HepG2 (cell line): ENCODE measurements at regions not wholly inside any gene's neighbourhood (a gene's known extent, or its start where the extent isn't known, plus 50 kb on each side); places are given as distances from the start of the nearest gene placed in this dataset.

ENCODE experiments used
- ATAC-seq: fragments of 200-7000 bp; cut with Tn5 transposase; 3 replicates; pipeline ENCODE4 v1.9.1; 2020; ENCODE audit warnings: mild to moderate bottlenecking, moderate library complexity
- BruUV-seq: library from RNA; stranded (reverse); fragments of 400-500 nt; replicated peaks from 2 replicates; lab custom pipeline; 2021; lab: Mats Ljungman, UMichigan
- CTCF ChIA-PET: fragments of 300-600 bp; formaldehyde crosslinking; extraction: SDS; loops from one replicate; lab custom pipeline; 2021; ENCODE audit warnings: low total read pairs, inconsistent platforms, low intra/inter-chr PET ratio; lab: Yijun Ruan, JAX
- POLR2A ChIA-PET: fragments of 350-600 bp; sonication (Branson Sonifier 250); formaldehyde crosslinking; loops from one replicate; lab custom pipeline; 2020; ENCODE audit warnings: antibody characterized with exemption, inconsistent platforms; lab: Yijun Ruan, JAX
- DNase-seq: peaks from one replicate; pipeline ENCODE4 v3.0.0-alpha.2; 2015; ENCODE audit warnings: low spot score
- FAIRE-seq: peaks from 3 replicates; lab custom pipeline; 2011; peaks lifted over from hg19 to GRCh38; lab: Jason Lieb, UNC
- H2AFZ ChIP-seq: one replicate; pipeline ENCODE4 v1.6.1; 2011; ENCODE audit warnings: low read length, inconsistent platforms
- H3K27ac ChIP-seq: fragments of 300-600 bp; 3 replicates; pipeline ENCODE4 v1.8.0; 2011; ENCODE audit warnings: mixed run types, mild to moderate bottlenecking, mixed read lengths, low read length, inconsistent platforms; ENCODE audit not compliant: insufficient read depth; ENCODE audit errors: extremely low read length
- H3K27me3 ChIP-seq, 2 experiments: fragments of 200-600 bp in 1 of 2; 2 replicates in 1 of 2; 3 replicates in 1 of 2; pipeline versions ENCODE4 v1.6.0 to v1.8.0; 2011; ENCODE audit warnings: low read length in 2 of 2, mild to moderate bottlenecking in 2 of 2, moderate library complexity in 2 of 2, inconsistent platforms in 1 of 2; ENCODE audit not compliant: insufficient read depth in 2 of 2, control insufficient read depth in 1 of 2
- H3K36me3 ChIP-seq, 2 experiments: fragments of 200-600 bp in 1 of 2; replicated peaks in 1 of 2; 2 replicates in 1 of 2; 3 replicates in 1 of 2; pipeline versions ENCODE4 v1.5.1 to v1.8.0; 2011; ENCODE audit warnings: low read length in 2 of 2, inconsistent platforms in 1 of 2; ENCODE audit not compliant: insufficient read depth in 2 of 2, control insufficient read depth in 1 of 2
- H3K4me1 ChIP-seq: 2 replicates; pipeline ENCODE4 v1.5.1; 2012; ENCODE audit warnings: low read length, inconsistent platforms; ENCODE audit not compliant: insufficient read depth
- H3K4me2 ChIP-seq: 2 replicates; pipeline ENCODE4 v1.6.0; 2011; ENCODE audit warnings: low read depth, low read length, inconsistent platforms
- H3K4me3 ChIP-seq, 3 experiments: fragments of 200-600 bp in 1 of 3; sonication (generic), shearing (Covaris generic) in 1 of 3; replicated peaks in 1 of 3; 2 replicates each; pipeline ENCODE4 v1.5.1; 2011 to 2016; ENCODE audit warnings: low read length in 3 of 3, inconsistent platforms in 2 of 3, low read depth in 2 of 3, mild to moderate bottlenecking in 2 of 3, control low read depth in 1 of 3, mixed read lengths in 1 of 3; ENCODE audit not compliant: insufficient read depth in 1 of 3
- H3K79me2 ChIP-seq: one replicate; pipeline ENCODE4 v1.6.1; 2011; ENCODE audit warnings: low read length, inconsistent platforms; ENCODE audit not compliant: insufficient read depth
- H3K9ac ChIP-seq: 2 replicates; pipeline ENCODE4 v1.6.0; 2011; ENCODE audit warnings: mild to moderate bottlenecking, low read depth, low read length, inconsistent platforms; ENCODE audit not compliant: insufficient read depth
- H3K9me3 ChIP-seq: 2 replicates; pipeline ENCODE4 v1.5.1; 2012; ENCODE audit warnings: mild to moderate bottlenecking, low read length
- H4K20me1 ChIP-seq: 2 replicates; pipeline ENCODE4 v1.6.0; 2011; ENCODE audit warnings: inconsistent platforms, mild to moderate bottlenecking, low read length, moderate library complexity; ENCODE audit not compliant: insufficient read depth
- CAMTA2 ChIP-seq: sonication (generic); formaldehyde crosslinking; IDR thresholded peaks from 2 replicates; pipeline ENCODE4 v1.4.0; 2020; ENCODE audit warnings: mild to moderate bottlenecking, missing genetic modification reagents, borderline replicate concordance
- E2F5 ChIP-seq: sonication (generic); formaldehyde crosslinking; conservative IDR thresholded peaks from 2 replicates; pipeline ENCODE4 v1.4.0; 2020; ENCODE audit warnings: missing genetic modification reagents
- ERF ChIP-seq: IDR thresholded peaks from 2 replicates; pipeline ENCODE4 v1.6.1; 2018; ENCODE audit warnings: missing biosample characterization, missing genetic modification reagents
- GATAD2A ChIP-seq: IDR thresholded peaks from 2 replicates; pipeline ENCODE4 v1.6.1; 2016
- HOXA3 ChIP-seq: sonication (generic); formaldehyde crosslinking; IDR thresholded peaks from 2 replicates; pipeline ENCODE4 v1.5.0; 2020; ENCODE audit warnings: missing genetic modification reagents
- HOXA9 ChIP-seq: sonication (generic); formaldehyde crosslinking; IDR thresholded peaks from 2 replicates; pipeline ENCODE4 v1.8.1; 2022; ENCODE audit warnings: missing genetic modification reagents, mild to moderate bottlenecking, moderate library complexity, borderline replicate concordance
- NFYB ChIP-seq: sonication (generic); formaldehyde crosslinking; IDR thresholded peaks from 2 replicates; pipeline ENCODE4 v1.4.0; 2020; ENCODE audit warnings: missing genetic modification reagents
- RFX5 ChIP-seq: IDR thresholded peaks from 2 replicates; pipeline ENCODE4 v1.6.1; 2011; ENCODE audit warnings: low read depth, low read length, improper control_type of control experiment
- ZNF33A ChIP-seq: sonication (generic); formaldehyde crosslinking; IDR thresholded peaks from 2 replicates; pipeline ENCODE4 v1.5.1; 2020; ENCODE audit warnings: missing genetic modification reagents, mild to moderate bottlenecking, moderate library complexity, borderline replicate concordance
- ZNF616 ChIP-seq: sonication (generic); formaldehyde crosslinking; IDR thresholded peaks from 2 replicates; pipeline ENCODE4 v1.5.0; 2020; ENCODE audit warnings: low read depth, mild to moderate bottlenecking, missing genetic modification reagents
- ZNF678 ChIP-seq: sonication (generic); formaldehyde crosslinking; IDR thresholded peaks from 2 replicates; pipeline ENCODE4 v1.4.0; 2020; ENCODE audit warnings: mild to moderate bottlenecking, missing genetic modification reagents
- WGBS: methylation state at CpG from one replicate; pipeline ENCODE4 v1.1.6; 2017; ENCODE audit warnings: low lambda C conversion rate; 5-methylcytosine and 5-hydroxymethylcytosine counted together
- in situ Hi-C: cut with HindIII; loops from 2 replicates; pipeline ENCODE4 v1.10.0; 2017; ENCODE audit warnings: low pct_unique_long_range_greater_than_20kb; ENCODE audit not compliant: extremely low pct_ligation_motif_present
- intact Hi-C: fragments of 100-400 bp; cut with micrococcal nuclease; formaldehyde crosslinking; loops from one replicate; pipeline ENCODE4 v1.10.0; 2022; ENCODE audit not compliant: unreplicated experiment
- TF ChIP-seq, protein P1 (sequence below): sonication (generic); formaldehyde crosslinking; IDR thresholded peaks from 2 replicates; pipeline ENCODE4 v1.4.0; 2020; ENCODE audit warnings: missing genetic modification reagents, borderline replicate concordance
- TF ChIP-seq, protein P2 (sequence below): sonication (generic); formaldehyde crosslinking; conservative IDR thresholded peaks from 2 replicates; pipeline ENCODE4 v1.4.0; 2020; ENCODE audit warnings: mild to moderate bottlenecking, missing genetic modification reagents, moderate library complexity
- TF ChIP-seq, protein P3 (sequence below): sonication (generic); formaldehyde crosslinking; IDR thresholded peaks from 2 replicates; pipeline ENCODE4 v1.4.0; 2020; ENCODE audit warnings: missing genetic modification reagents, mild to moderate bottlenecking, borderline replicate concordance

GRCh38 chr7:42674541-42674940 is 237.3 kb downstream of the C7orf25 start (continued):
- TF ChIP-seq, protein P1, sequence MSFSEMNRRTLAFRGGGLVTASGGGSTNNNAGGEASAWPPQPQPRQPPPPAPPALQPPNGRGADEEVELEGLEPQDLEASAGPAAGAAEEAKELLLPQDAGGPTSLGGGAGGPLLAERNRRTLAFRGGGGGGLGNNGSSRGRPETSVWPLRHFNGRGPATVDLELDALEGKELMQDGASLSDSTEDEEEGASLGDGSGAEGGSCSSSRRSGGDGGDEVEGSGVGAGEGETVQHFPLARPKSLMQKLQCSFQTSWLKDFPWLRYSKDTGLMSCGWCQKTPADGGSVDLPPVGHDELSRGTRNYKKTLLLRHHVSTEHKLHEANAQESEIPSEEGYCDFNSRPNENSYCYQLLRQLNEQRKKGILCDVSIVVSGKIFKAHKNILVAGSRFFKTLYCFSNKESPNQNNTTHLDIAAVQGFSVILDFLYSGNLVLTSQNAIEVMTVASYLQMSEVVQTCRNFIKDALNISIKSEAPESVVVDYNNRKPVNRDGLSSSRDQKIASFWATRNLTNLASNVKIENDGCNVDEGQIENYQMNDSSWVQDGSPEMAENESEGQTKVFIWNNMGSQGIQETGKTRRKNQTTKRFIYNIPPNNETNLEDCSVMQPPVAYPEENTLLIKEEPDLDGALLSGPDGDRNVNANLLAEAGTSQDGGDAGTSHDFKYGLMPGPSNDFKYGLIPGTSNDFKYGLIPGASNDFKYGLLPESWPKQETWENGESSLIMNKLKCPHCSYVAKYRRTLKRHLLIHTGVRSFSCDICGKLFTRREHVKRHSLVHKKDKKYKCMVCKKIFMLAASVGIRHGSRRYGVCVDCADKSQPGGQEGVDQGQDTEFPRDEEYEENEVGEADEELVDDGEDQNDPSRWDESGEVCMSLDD (CRISPR knock-in tag): no peak
- TF ChIP-seq GATAD2A (CRISPR knock-in tag): no peak
- TF ChIP-seq, protein P2, sequence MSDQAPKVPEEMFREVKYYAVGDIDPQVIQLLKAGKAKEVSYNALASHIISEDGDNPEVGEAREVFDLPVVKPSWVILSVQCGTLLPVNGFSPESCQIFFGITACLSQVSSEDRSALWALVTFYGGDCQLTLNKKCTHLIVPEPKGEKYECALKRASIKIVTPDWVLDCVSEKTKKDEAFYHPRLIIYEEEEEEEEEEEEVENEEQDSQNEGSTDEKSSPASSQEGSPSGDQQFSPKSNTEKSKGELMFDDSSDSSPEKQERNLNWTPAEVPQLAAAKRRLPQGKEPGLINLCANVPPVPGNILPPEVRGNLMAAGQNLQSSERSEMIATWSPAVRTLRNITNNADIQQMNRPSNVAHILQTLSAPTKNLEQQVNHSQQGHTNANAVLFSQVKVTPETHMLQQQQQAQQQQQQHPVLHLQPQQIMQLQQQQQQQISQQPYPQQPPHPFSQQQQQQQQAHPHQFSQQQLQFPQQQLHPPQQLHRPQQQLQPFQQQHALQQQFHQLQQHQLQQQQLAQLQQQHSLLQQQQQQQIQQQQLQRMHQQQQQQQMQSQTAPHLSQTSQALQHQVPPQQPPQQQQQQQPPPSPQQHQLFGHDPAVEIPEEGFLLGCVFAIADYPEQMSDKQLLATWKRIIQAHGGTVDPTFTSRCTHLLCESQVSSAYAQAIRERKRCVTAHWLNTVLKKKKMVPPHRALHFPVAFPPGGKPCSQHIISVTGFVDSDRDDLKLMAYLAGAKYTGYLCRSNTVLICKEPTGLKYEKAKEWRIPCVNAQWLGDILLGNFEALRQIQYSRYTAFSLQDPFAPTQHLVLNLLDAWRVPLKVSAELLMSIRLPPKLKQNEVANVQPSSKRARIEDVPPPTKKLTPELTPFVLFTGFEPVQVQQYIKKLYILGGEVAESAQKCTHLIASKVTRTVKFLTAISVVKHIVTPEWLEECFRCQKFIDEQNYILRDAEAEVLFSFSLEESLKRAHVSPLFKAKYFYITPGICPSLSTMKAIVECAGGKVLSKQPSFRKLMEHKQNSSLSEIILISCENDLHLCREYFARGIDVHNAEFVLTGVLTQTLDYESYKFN: no peak
- no peak for TF ChIP-seq HOXA9 (CRISPR knock-in tag)
- no peak for TF ChIP-seq ZNF33A

DNA sequence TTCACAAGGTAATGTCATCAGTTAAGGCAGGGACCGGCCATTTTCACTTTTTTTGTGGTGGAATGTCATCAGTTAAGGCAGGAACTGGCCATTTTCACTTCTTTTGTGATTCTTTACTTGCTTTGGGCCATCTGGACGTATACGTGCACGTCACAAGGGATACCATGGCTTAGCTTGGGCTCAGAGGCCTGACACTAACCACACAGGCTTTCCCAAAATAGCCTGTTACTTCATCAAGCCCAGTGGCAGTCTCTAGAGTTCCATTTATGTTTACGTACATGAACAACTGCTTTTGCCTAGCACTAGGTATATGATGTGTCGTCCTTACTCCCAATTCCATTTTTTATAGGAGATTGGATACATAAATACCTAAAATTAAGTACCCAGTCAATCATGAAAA is 237.9 kb downstream of the C7orf25 start:
- WGBS: 4% methylated on average over 6 of the region's 6 CpGs
- ATAC-seq: no peak
- Histone ChIP-seq H3K27ac (no peak overlapping the region), H3K79me2 (no peaks in the 10 kb centered on the region), H3K4me3 (no peak overlapping the region), H4K20me1 (no peaks in the 10 kb centered on the region), H3K9ac (no peak overlapping the region), H2AFZ (no peak overlapping the region), H3K4me2 (no peak overlapping the region), H3K9me3 (no peaks in the 10 kb centered on the region), H3K36me3 (no peaks in the 10 kb centered on the region), H3K4me1 (no peaks in the 10 kb centered on the region), H3K27me3 (no peaks in the 10 kb centered on the region)
- in situ Hi-C loops: no loop called here
- CTCF ChIA-PET: no interaction called here
- intact Hi-C loops: no loop called here
- no peak for FAIRE-seq
- POLR2A ChIA-PET: no interaction called here
- DNase-seq: no peak
- BruUV-seq: no TSS peak
- TF ChIP-seq ZNF616 (CRISPR knock-in tag) (no peak), ZNF678 (CRISPR knock-in tag) (no peak), HOXA3 (CRISPR knock-in tag) (no peak), E2F5 (CRISPR knock-in tag) (no peak), ERF (CRISPR knock-in tag) (no peak), NFYB (CRISPR knock-in tag) (no peak), CAMTA2 (CRISPR knock-in tag) (no peak), RFX5 (no peak)
- TF ChIP-seq, protein P3, sequence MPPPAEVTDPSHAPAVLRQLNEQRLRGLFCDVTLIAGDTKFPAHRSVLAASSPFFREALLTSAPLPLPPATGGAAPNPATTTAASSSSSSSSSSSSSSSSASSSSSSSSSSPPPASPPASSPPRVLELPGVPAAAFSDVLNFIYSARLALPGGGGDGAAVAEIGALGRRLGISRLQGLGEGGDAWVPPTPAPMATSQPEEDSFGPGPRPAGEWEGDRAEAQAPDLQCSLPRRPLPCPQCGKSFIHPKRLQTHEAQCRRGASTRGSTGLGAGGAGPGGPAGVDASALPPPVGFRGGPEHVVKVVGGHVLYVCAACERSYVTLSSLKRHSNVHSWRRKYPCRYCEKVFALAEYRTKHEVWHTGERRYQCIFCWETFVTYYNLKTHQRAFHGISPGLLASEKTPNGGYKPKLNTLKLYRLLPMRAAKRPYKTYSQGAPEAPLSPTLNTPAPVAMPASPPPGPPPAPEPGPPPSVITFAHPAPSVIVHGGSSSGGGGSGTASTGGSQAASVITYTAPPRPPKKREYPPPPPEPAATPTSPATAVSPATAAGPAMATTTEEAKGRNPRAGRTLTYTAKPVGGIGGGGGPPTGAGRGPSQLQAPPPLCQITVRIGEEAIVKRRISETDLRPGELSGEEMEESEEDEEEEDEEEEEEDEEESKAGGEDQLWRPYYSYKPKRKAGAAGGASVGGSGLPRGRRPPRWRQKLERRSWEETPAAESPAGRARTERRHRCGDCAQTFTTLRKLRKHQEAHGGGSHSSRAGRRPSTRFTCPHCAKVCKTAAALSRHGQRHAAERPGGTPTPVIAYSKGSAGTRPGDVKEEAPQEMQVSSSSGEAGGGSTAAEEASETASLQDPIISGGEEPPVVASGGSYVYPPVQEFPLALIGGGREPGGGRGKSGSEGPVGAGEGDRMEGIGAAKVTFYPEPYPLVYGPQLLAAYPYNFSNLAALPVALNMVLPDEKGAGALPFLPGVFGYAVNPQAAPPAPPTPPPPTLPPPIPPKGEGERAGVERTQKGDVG: no peak
